ENCODE measurements at regions not wholly inside any gene's neighbourhood (a gene's known extent, or its start where the extent isn't known, plus 50 kb on each side); places are given as distances from the start of the nearest gene placed in this dataset.

DNA sequence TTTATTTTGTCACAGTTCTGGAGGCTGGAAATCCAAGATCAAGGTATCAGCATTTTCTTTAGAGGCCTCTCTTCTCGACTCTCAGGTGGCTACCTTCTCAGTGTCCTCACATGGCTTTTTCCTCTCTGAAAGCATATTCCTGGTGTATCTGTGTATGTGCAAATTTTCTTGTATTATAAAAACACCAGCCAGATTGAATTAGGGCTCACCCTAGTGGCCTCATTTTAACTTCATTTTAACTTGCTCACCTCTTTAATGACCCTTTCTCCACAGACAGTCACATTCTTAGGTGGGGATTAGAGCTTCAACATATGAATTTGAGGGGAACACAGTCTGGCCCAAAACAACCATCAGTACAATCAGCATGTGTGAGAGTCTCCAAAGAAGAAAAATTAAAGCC lies 542.4 kb upstream of the FAM241A start:
- TF ChIP-seq, protein P1, sequence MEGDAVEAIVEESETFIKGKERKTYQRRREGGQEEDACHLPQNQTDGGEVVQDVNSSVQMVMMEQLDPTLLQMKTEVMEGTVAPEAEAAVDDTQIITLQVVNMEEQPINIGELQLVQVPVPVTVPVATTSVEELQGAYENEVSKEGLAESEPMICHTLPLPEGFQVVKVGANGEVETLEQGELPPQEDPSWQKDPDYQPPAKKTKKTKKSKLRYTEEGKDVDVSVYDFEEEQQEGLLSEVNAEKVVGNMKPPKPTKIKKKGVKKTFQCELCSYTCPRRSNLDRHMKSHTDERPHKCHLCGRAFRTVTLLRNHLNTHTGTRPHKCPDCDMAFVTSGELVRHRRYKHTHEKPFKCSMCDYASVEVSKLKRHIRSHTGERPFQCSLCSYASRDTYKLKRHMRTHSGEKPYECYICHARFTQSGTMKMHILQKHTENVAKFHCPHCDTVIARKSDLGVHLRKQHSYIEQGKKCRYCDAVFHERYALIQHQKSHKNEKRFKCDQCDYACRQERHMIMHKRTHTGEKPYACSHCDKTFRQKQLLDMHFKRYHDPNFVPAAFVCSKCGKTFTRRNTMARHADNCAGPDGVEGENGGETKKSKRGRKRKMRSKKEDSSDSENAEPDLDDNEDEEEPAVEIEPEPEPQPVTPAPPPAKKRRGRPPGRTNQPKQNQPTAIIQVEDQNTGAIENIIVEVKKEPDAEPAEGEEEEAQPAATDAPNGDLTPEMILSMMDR (IDR thresholded peaks at IDR 0.05; ENCODE audit: insufficient read depth, low read length, poor library complexity, severe bottlenecking) = no peak
- TF ChIP-seq EZH2phosphoT487 (conservative IDR thresholded peaks at IDR 0.05; ENCODE audit: low read length) = no peak
